ENCODE measurements at regions not wholly inside any gene's neighbourhood (a gene's known extent, or its start where the extent isn't known, plus 50 kb on each side); places are given as distances from the start of the nearest gene placed in this dataset.
"Not testable (repeated sequence)": the region's sequence is repeated elsewhere in the genome, so short reads cannot be mapped to it uniquely, and the experiment has no call there.

DNA sequence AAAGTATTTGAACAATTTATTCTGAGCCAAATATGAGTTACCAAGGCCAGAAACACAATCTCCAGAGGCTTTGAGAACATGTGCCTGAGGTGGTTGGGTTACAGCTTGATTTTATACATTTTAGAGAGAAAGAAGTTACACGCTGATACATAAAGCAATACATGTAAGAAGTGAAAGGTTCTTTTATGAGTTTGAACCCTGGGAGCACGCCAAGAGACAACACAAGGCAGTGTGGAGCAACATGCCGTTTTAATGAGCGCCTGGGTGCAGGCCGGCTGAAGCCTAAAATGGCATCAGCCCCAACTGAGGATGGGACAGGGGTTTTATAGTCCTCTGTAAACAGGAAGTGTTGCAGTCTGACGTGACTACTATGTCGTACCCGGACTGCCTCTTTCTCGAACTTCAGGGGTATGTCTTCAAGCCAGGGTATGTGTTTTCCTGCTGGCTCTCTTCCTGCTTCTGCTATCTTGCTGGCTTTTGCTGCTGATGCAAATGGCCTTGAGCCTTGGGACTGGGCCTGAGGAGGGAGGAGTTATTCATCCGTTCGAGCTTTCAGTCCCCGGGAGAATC lies 193.7 kb downstream of the CYLC2 start:
- 88% methylated on average over 12 of the region's 12 CpGs for WGBS (ENCODE audit: insufficient coverage)
- H3K27me3 Mint-ChIP-seq = no peaks in the 10 kb centered on the region
- Histone ChIP-seq H3K36me3 (ENCODE audit: control insufficient read depth in 2 of 2, extremely low read depth in 1 of 2, insufficient read depth in 1 of 2, low read length in 1 of 2) (no peaks in the 10 kb centered on the region), H3K4me3 (ENCODE audit: control insufficient read depth in 1 of 2, extremely low read depth in 1 of 2, low read length in 1 of 2) (no peak overlapping the region), H3K27ac (ENCODE audit: low read length) (no peak overlapping the region), H3K27me3 (replicated peaks in 1 of 2; ENCODE audit: control insufficient read depth in 2 of 2, extremely low read depth in 1 of 2, insufficient read depth in 2 of 2, low read length in 1 of 2) (no peaks in the 10 kb centered on the region), H3K4me1 (ENCODE audit: control insufficient read depth in 1 of 2, extremely low read depth in 1 of 2, insufficient read depth in 2 of 2, low read length in 2 of 2) (no peaks in the 10 kb centered on the region), H3K9me3 (no peaks in the 10 kb centered on the region)
- H3K4me1 Mint-ChIP-seq = no peaks in the 10 kb centered on the region
- ATAC-seq (replicated peaks in 1 of 4) = no peak
- DNase-seq = no peak
- H3K9me3 Mint-ChIP-seq = peaks cover under 1 to 10% (median 6%) of the 10 kb centered on the region in 3 donors
- ChIA-PET CTCF (no interaction called here), POLR2A (no interaction called here)
- H3K27ac Mint-ChIP-seq = no peak overlapping the region
- no peak overlapping the region for H3K4me3 Mint-ChIP-seq
- no peaks in the 10 kb centered on the region for H3K36me3 Mint-ChIP-seq

DNA sequence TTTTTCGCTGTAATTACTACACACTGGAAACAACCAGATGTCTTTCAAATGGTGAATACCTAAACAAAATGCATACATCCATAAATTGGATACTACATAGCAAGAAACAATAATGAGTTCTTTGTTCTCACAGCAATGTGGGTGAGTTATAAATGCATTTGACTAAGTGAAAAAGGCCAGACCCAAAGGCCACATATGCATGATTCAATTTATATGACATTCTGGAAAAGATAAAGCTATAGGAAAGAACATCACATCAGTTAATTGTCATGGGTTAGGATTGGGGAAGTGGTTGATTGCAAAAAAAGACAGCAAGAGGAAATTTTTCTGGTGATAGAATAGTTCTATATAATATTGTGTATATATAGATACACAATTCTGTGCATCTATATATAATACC lies 198.9 kb downstream of the CYLC2 start:
- H3K36me3 ChIP-seq (ENCODE audit: control insufficient read depth in 2 of 2, extremely low read depth in 1 of 2, insufficient read depth in 1 of 2, low read length in 1 of 2) = no peaks in the 10 kb centered on the region
- no peaks in the 10 kb centered on the region for H3K4me1 Mint-ChIP-seq
- ChIA-PET POLR2A (no interaction called here), CTCF (no interaction called here)
- peaks cover 0 to 3% (median 0%) of the 10 kb centered on the region in 3 donors for H3K9me3 Mint-ChIP-seq
- DNase-seq = no peak
- H3K27me3 ChIP-seq (replicated peaks in 1 of 2; ENCODE audit: control insufficient read depth in 2 of 2, extremely low read depth in 1 of 2, insufficient read depth in 2 of 2, low read length in 1 of 2) = no peaks in the 10 kb centered on the region
- H3K4me1 ChIP-seq (ENCODE audit: control insufficient read depth in 1 of 2, extremely low read depth in 1 of 2, insufficient read depth in 2 of 2, low read length in 2 of 2) = no peaks in the 10 kb centered on the region
- H3K27me3 Mint-ChIP-seq = no peaks in the 10 kb centered on the region
- H3K27ac Mint-ChIP-seq = no peak overlapping the region
- no peaks in the 10 kb centered on the region for H3K9me3 ChIP-seq
- H3K27ac ChIP-seq (ENCODE audit: low read length) = no peak overlapping the region
- H3K4me3 Mint-ChIP-seq = no peak overlapping the region
- no peaks in the 10 kb centered on the region for H3K36me3 Mint-ChIP-seq
- ATAC-seq (replicated peaks in 1 of 4) = no peak
- no peak overlapping the region for H3K4me3 ChIP-seq (ENCODE audit: control insufficient read depth in 1 of 2, extremely low read depth in 1 of 2, low read length in 1 of 2)
- WGBS (ENCODE audit: insufficient coverage) = no CpG with 5 or more reads among the region's 1 CpG

DNA sequence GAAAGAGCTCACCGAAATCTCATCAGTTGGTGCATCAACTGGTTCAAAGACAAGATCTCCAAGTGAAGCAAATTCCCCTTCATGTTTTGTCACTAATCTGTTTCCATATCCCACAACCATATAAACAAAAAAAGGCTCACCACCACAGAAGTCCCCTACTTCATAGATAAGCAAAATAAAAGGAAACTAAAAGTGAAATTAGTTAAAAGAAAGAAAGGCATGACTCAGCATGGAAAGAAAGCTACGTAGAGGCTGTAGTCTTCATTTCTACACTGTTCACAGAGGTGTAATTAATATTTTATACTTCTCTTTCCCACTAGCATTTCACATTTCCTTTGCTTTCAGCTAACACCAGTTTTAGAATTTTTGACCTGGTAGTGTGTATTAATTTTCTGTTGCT lies 208.0 kb downstream of the CYLC2 start:
- H3K4me1 ChIP-seq (ENCODE audit: control insufficient read depth in 1 of 2, extremely low read depth in 1 of 2, insufficient read depth in 2 of 2, low read length in 2 of 2) = no peaks in the 10 kb centered on the region
- ChIA-PET POLR2A (no interaction called here), CTCF (no interaction called here)
- no peaks in the 10 kb centered on the region for H3K36me3 ChIP-seq (ENCODE audit: control insufficient read depth in 2 of 2, extremely low read depth in 1 of 2, insufficient read depth in 1 of 2, low read length in 1 of 2)
- Mint-ChIP-seq H3K9me3 (peaks cover 4 to 7% (median 4%) of the 10 kb centered on the region in 3 donors), H3K4me1 (no peaks in the 10 kb centered on the region), H3K4me3 (no peak overlapping the region), H3K27ac (no peak overlapping the region), H3K27me3 (no peaks in the 10 kb centered on the region), H3K36me3 (no peaks in the 10 kb centered on the region)
- H3K27me3 ChIP-seq (replicated peaks in 1 of 2; ENCODE audit: control insufficient read depth in 2 of 2, extremely low read depth in 1 of 2, insufficient read depth in 2 of 2, low read length in 1 of 2) = no peaks in the 10 kb centered on the region
- 50% methylated on average over 1 of the region's 2 CpGs for WGBS (ENCODE audit: insufficient coverage)
- peaks cover 2% of the 10 kb centered on the region for H3K9me3 ChIP-seq
- no peak for ATAC-seq (replicated peaks in 1 of 4)
- H3K4me3 ChIP-seq (ENCODE audit: control insufficient read depth in 1 of 2, extremely low read depth in 1 of 2, low read length in 1 of 2) = no peak overlapping the region
- no peak for DNase-seq
- no peak overlapping the region for H3K27ac ChIP-seq (ENCODE audit: low read length)

DNA sequence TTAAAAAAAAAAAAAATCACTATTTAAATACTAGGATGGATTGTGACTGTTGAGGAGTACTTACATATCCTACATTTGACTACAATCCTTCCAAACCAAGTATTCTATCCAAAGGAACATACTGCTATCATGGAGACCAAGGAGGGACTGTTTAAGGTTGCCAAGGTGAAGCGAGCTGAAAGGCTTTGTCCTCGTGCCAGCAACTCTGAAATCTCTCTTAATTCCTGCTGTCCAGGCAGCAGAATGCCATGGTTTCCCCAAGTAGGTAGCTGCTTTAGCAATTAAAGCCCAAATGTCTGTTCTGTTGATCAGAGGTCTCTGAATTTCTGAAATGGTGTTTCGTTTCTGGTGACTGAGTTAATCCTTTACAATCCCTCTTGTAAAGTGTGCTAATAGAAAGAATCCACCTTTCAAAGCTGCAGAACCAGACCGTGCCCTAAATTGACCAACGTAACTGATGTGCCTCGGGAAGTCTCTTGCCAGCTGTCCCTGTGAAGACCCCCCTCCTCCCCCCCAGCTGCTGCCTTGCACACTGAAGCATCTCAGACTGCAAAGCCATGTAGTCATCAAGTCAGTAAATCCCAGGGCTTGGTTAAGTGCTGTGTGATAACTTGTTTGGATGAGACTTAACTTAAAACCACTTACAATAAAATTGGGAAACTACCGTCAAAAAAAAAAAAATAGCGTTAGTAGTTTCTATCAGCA lies 210.9 kb downstream of the CYLC2 start:
- no CpG with 5 or more reads among the region's 8 CpGs for WGBS (ENCODE audit: insufficient coverage)
- POLR2A ChIA-PET; DNase-seq; H3K36me3 Mint-ChIP-seq; H3K9me3 ChIP-seq; H3K27ac ChIP-seq (ENCODE audit: low read length); H3K4me1 ChIP-seq (ENCODE audit: control insufficient read depth in 1 of 2, extremely low read depth in 1 of 2, insufficient read depth in 2 of 2, low read length in 2 of 2); H3K4me3 Mint-ChIP-seq; CTCF ChIA-PET; H3K4me1 Mint-ChIP-seq; H3K4me3 ChIP-seq (ENCODE audit: control insufficient read depth in 1 of 2, extremely low read depth in 1 of 2, low read length in 1 of 2); H3K27ac Mint-ChIP-seq; H3K27me3 ChIP-seq (replicated peaks in 1 of 2; ENCODE audit: control insufficient read depth in 2 of 2, extremely low read depth in 1 of 2, insufficient read depth in 2 of 2, low read length in 1 of 2); ATAC-seq (replicated peaks in 1 of 4); H3K27me3 Mint-ChIP-seq; H3K36me3 ChIP-seq (ENCODE audit: control insufficient read depth in 2 of 2, extremely low read depth in 1 of 2, insufficient read depth in 1 of 2, low read length in 1 of 2): not testable (repeated sequence)
- peaks cover 10 to 28% (median 19%) of the 10 kb centered on the region in 3 donors for H3K9me3 Mint-ChIP-seq

DNA sequence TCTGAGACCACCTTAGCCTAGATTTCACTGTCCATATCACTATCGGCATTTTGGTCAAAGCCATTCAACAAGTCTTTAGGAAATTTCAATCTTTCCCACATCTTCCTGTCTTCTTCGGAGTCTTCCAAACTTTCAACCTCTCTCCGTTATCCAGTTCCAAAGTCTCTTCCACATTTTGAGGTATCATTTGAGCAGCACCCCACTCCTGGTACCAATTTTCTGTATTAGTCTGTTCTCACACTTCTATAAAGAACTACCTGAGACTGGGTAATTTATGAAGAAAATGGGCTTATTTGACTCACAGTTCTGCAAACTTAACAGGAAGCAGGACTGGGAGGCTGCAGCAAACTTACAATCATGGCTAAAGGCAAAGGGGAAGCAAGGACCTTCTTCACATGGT lies 215.5 kb downstream of the CYLC2 start:
- peaks cover 2% of the 10 kb centered on the region for H3K9me3 ChIP-seq
- no peaks in the 10 kb centered on the region for H3K4me1 ChIP-seq (ENCODE audit: control insufficient read depth in 1 of 2, extremely low read depth in 1 of 2, insufficient read depth in 2 of 2, low read length in 2 of 2)
- no peak overlapping the region for H3K4me3 Mint-ChIP-seq
- no peaks in the 10 kb centered on the region for H3K27me3 Mint-ChIP-seq
- H3K4me1 Mint-ChIP-seq = no peaks in the 10 kb centered on the region
- no peak for ATAC-seq (replicated peaks in 1 of 4)
- H3K9me3 Mint-ChIP-seq = peaks cover 15 to 41% (median 19%) of the 10 kb centered on the region in 3 donors
- H3K27ac ChIP-seq (ENCODE audit: low read length) = no peak overlapping the region
- DNase-seq = no peak
- WGBS (ENCODE audit: insufficient coverage) = 100% methylated on average over 1 of the region's 3 CpGs
- H3K36me3 Mint-ChIP-seq = no peaks in the 10 kb centered on the region
- ChIA-PET POLR2A (no interaction called here), CTCF (no interaction called here)
- H3K36me3 ChIP-seq (ENCODE audit: control insufficient read depth in 2 of 2, extremely low read depth in 1 of 2, insufficient read depth in 1 of 2, low read length in 1 of 2) = no peaks in the 10 kb centered on the region
- H3K27ac Mint-ChIP-seq = no peak overlapping the region
- no peaks in the 10 kb centered on the region for H3K27me3 ChIP-seq (replicated peaks in 1 of 2; ENCODE audit: control insufficient read depth in 2 of 2, extremely low read depth in 1 of 2, insufficient read depth in 2 of 2, low read length in 1 of 2)
- no peak overlapping the region for H3K4me3 ChIP-seq (ENCODE audit: control insufficient read depth in 1 of 2, extremely low read depth in 1 of 2, low read length in 1 of 2)

DNA sequence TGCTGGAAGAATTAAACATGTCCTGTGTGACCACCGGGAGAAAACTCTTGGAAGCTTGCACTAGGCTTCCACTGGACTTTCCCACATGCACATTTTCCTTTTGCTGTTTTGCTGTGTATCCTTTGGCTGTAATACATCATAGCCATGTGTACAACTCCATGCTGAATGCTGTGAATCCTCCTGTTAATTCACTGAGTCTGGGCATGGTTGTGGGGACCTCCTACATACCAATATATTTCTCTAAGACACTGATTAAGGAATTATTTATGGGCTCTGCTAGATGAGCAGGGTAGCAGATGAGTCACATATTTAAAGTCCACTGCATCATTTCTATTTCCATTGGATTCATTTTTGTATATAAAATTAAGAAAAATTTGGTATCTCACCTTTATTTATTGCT lies 220.1 kb downstream of the CYLC2 start:
- Histone ChIP-seq H3K9me3 (no peaks in the 10 kb centered on the region), H3K27me3 (replicated peaks in 1 of 2; ENCODE audit: control insufficient read depth in 2 of 2, extremely low read depth in 1 of 2, insufficient read depth in 2 of 2, low read length in 1 of 2) (no peaks in the 10 kb centered on the region), H3K36me3 (ENCODE audit: control insufficient read depth in 2 of 2, extremely low read depth in 1 of 2, insufficient read depth in 1 of 2, low read length in 1 of 2) (no peaks in the 10 kb centered on the region), H3K4me1 (ENCODE audit: control insufficient read depth in 1 of 2, extremely low read depth in 1 of 2, insufficient read depth in 2 of 2, low read length in 2 of 2) (no peaks in the 10 kb centered on the region), H3K27ac (ENCODE audit: low read length) (no peak overlapping the region), H3K4me3 (ENCODE audit: control insufficient read depth in 1 of 2, extremely low read depth in 1 of 2, low read length in 1 of 2) (no peak overlapping the region)
- Mint-ChIP-seq H3K27ac (no peak overlapping the region), H3K27me3 (no peaks in the 10 kb centered on the region), H3K36me3 (no peaks in the 10 kb centered on the region), H3K4me1 (no peaks in the 10 kb centered on the region), H3K4me3 (no peak overlapping the region), H3K9me3 (peaks cover 13 to 28% (median 26%) of the 10 kb centered on the region in 3 donors)
- CTCF ChIA-PET = no interaction called here
- POLR2A ChIA-PET = no interaction called here
- WGBS (ENCODE audit: insufficient coverage) = no CpG with 5 or more reads among the region's 1 CpG
- DNase-seq (no peak), ATAC-seq (replicated peaks in 1 of 4) (no peak)

All from T-cell (primary cell).